Bronchial epithelial cell (primary cell): ENCODE measurements at regions not wholly inside any gene's neighbourhood (a gene's known extent, or its start where the extent isn't known, plus 50 kb on each side); places are given as distances from the start of the nearest gene placed in this dataset.
"Not testable (repeated sequence)": the region's sequence is repeated elsewhere in the genome, so short reads cannot be mapped to it uniquely, and the experiment has no call there.

Experiments
- DNase-seq: peaks from one replicate; pipeline ENCODE4 v3.0.0-alpha.2; 2010; ENCODE audit warnings: low read depth
- FAIRE-seq: peaks from 2 replicates; lab custom pipeline; 2011; peaks lifted over from hg19 to GRCh38; lab: Jason Lieb, UNC
- H3K27me3 ChIP-seq: 2 replicates; pipeline ENCODE4 v1.5.1; 2011; ENCODE audit warnings: low read length; ENCODE audit not compliant: control insufficient read depth, insufficient read depth
- H3K36me3 ChIP-seq: 2 replicates; pipeline ENCODE4 v1.5.1; 2011; ENCODE audit warnings: low read length; ENCODE audit not compliant: control insufficient read depth, insufficient read depth
- H3K4me3 ChIP-seq: 2 replicates; pipeline ENCODE4 v1.5.1; 2011; ENCODE audit warnings: mild to moderate bottlenecking, low read depth, low read length, control low read depth
- TF ChIP-seq, protein P1 (sequence below): IDR thresholded peaks from 2 replicates; pipeline ENCODE4 v1.5.1; 2011; ENCODE audit warnings: mild to moderate bottlenecking, moderate library complexity, low read length, control low read depth, inconsistent platforms; ENCODE audit not compliant: insufficient read depth, severe bottlenecking

DNA sequence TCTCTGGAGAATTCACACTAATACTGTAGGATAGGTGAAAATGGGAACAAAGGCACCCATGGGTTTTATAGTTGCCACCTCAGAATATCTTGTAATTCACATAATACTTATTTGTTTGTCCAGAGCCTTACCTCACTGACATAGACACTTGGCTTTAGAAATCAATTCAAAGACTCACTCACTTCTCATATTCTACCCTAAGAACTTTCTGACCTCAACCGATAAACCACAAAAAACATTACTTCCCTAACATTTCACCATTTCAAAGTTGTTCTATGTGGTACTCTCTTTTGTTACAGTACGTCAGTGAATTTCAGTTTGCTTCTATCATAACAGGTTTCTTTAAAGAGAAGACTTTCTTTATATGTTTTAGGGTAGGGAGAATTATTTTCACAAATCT, 359.3 kb downstream of the IGSF11 start:
- TF ChIP-seq, protein P1, sequence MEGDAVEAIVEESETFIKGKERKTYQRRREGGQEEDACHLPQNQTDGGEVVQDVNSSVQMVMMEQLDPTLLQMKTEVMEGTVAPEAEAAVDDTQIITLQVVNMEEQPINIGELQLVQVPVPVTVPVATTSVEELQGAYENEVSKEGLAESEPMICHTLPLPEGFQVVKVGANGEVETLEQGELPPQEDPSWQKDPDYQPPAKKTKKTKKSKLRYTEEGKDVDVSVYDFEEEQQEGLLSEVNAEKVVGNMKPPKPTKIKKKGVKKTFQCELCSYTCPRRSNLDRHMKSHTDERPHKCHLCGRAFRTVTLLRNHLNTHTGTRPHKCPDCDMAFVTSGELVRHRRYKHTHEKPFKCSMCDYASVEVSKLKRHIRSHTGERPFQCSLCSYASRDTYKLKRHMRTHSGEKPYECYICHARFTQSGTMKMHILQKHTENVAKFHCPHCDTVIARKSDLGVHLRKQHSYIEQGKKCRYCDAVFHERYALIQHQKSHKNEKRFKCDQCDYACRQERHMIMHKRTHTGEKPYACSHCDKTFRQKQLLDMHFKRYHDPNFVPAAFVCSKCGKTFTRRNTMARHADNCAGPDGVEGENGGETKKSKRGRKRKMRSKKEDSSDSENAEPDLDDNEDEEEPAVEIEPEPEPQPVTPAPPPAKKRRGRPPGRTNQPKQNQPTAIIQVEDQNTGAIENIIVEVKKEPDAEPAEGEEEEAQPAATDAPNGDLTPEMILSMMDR, result no peak

DNA sequence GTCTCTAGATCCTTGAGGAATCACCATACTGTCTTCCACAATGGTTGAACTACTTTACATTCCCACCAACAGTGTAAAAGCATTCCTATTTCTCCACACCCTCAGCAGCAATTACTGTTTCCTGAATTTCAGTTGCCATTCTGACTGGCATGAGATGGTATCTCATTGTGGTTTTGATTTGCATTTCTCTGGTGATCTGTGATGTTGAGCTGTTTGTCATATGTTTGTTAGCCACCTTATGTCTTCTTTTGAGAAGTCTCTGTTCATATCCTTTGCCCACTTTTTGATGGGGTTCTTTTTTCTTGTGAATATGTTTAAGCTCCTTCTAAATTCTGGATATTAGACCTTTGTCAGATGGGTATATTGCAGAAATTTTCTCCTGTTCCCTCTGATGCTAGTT, 356.0 kb downstream of the IGSF11 start:
- not testable (repeated sequence) for DNase-seq, FAIRE-seq, H3K36me3 ChIP-seq, H3K27me3 ChIP-seq, H3K4me3 ChIP-seq

More for the DNA sequence above, 359.3 kb downstream of the IGSF11 start:
- no peaks in the 10 kb centered on the region for H3K36me3 ChIP-seq
- H3K27me3 ChIP-seq, result no peaks in the 10 kb centered on the region
- FAIRE-seq (no peak), DNase-seq (no peak)
- no peak overlapping the region for H3K4me3 ChIP-seq

DNA sequence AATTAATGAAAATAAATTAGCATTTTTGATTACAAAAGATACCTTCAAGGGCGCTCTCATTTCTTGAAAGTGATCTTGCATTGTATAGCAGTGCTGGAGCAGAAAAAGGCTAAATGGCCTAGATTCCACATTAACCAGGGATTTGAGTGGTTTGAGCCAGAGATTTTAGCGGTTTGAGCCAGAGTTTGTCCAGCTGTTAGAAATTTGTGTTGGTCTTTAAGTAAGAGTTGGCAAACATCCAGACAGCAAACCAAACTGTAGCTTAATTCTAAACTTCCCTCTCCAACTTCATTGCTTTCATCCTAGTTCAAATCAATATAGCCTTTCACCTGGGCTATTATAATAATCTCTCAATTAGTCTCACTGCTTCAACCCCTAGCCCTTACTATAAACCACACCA, 351.7 kb downstream of the IGSF11 start:
- Histone ChIP-seq H3K4me3 (no peak overlapping the region), H3K27me3 (no peaks in the 10 kb centered on the region), H3K36me3 (no peaks in the 10 kb centered on the region)
- DNase-seq (no peak), FAIRE-seq (no peak)
- TF ChIP-seq, protein P1, result no peak

DNA sequence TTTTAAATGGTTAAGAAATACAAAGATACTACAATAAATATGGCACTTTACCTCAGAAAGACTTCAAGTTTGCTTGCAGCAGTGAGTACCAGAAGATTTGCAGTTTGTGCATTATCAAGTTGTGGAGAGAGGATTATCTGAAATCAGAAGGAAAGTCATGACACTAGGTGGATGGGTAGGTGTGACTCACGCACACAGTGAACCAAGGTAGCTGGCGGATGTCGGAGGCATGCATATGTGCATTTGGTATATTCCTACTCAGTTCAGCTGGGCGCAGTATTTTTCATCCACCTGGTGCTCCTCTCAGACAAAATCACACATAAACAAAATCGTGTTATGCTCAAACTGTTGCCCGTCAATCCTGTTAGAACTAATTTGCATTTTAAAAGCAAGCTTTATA, 351.0 kb downstream of the IGSF11 start:
- H3K36me3 ChIP-seq, result no peaks in the 10 kb centered on the region
- TF ChIP-seq, protein P1, result no peak
- DNase-seq, result no peak
- H3K4me3 ChIP-seq, result no peak overlapping the region
- FAIRE-seq, result no peak
- no peaks in the 10 kb centered on the region for H3K27me3 ChIP-seq

DNA sequence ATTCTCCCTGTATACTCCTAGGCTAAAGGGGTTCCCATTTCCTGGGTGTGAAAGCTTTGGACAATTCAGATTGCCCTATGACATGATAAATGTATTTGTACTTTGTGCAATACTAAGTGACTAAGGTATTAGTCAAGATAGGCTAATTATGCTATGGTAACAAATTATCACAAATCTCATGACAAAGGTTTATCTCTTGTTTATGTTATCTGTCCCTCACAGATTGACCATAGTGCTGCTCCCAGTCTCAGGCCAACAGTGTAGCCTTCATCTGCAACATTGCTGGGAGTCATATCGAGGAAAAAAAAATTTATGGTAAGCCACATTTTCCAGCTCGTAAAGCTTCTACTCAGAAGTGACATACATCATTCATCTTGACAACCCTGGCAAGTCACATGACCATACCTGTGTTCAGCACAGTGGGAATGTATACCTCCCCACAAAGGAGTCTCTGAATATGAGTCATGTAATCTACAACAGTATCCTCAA, 346.2 kb downstream of the IGSF11 start:
- FAIRE-seq (no peak), DNase-seq (peak; percentile 44)
- H3K36me3 ChIP-seq, result no peaks in the 10 kb centered on the region
- H3K4me3 ChIP-seq, result no peak overlapping the region
- no peaks in the 10 kb centered on the region for H3K27me3 ChIP-seq
- TF ChIP-seq, protein P1, result no peak

DNA sequence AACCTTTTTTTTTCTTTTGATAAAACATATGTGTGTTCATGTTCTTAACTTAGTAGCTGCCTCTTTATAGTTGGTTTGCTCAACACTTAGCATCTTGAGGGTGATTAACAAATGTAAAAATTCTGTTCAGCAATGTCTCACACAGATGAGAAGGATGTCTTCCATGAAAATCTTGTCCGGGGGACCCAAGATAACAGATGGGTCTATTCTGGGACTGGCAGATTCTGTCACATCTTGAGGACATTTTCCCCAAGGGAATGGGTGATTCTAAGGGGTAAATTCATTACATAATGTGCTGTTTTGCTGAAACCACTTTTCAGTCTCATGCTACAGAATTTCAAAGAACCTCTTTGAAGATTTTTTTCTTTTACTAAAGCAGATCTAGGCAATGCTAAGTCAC, 342.2 kb downstream of the IGSF11 start:
- Histone ChIP-seq H3K4me3 (no peak overlapping the region), H3K27me3 (no peaks in the 10 kb centered on the region), H3K36me3 (no peaks in the 10 kb centered on the region)
- no peak for FAIRE-seq
- DNase-seq, result no peak
- TF ChIP-seq, protein P1, result no peak
